ENCODE measurements at regions not wholly inside any gene's neighbourhood (a gene's known extent, or its start where the extent isn't known, plus 50 kb on each side); places are given as distances from the start of the nearest gene placed in this dataset.

DNA sequence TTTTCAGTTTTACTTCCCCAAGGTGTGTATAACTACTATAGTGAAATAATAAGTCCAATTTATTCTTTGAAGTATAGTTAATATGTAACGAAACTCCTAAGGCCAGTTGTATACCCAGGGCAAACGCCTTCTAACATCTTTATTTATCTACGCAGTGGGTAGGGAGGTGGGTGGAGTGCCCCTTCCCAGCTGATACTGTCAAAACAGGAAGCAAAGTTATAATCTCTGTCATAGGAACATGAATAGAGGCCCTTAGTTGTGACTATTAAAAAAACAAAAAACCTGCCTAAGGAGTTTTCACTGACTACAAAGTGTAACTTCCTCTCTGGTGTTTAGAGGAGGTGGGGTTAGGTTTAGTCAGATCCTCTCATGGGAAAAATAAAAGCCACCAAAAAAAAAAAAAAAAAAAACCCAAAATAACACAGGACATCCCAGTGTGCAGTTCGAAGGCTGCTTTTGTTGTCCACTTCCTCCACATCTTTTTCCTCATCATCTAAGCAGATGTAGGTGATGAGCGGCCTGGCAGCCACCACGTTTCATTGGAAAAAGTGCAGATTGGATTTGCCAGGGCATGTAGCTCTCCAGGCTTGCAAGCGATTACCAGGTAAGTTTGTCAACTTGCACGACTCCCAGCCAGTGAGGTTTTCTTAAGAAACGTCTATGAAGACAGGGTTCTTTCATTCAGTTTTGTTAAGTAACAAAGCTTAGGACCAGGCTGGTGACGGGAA lies 58.7 kb downstream of the UTRN start:
- DNase-seq (peak; percentile 57), ATAC-seq (peak; percentile 73)
- Mint-ChIP-seq H3K36me3 (ENCODE audit: low read depth) (peaks cover 23% of the 10 kb centered on the region), H3K27ac (peak overlapping the region; percentile 98), H3K9me3 (peaks cover 2% of the 10 kb centered on the region), H3K4me3 (peak overlapping the region; percentile 88), H3K27me3 (no peaks in the 10 kb centered on the region), H3K4me1 (ENCODE audit: low read depth) (peaks cover 64% of the 10 kb centered on the region)
- ChIA-PET CTCF (interaction anchor here (0.9 kb wide), 1 partner anchor 10 kb away, joined by 3 read pairs; no protein-coding TSS in a partner anchor), POLR2A (interaction anchor here (1.2 to 2.5 kb wide), 4 partner anchors 9 to 48 kb away, joined by 4 to 12 read pairs (median 7); no protein-coding TSS in a partner anchor)
- intact Hi-C loops (cut with micrococcal nuclease): loop anchor here (1.0 to 10.0 kb wide), 2 partner anchors 10 to 121 kb away; no protein-coding TSS in a partner anchor
- TF ChIP-seq, protein P1, sequence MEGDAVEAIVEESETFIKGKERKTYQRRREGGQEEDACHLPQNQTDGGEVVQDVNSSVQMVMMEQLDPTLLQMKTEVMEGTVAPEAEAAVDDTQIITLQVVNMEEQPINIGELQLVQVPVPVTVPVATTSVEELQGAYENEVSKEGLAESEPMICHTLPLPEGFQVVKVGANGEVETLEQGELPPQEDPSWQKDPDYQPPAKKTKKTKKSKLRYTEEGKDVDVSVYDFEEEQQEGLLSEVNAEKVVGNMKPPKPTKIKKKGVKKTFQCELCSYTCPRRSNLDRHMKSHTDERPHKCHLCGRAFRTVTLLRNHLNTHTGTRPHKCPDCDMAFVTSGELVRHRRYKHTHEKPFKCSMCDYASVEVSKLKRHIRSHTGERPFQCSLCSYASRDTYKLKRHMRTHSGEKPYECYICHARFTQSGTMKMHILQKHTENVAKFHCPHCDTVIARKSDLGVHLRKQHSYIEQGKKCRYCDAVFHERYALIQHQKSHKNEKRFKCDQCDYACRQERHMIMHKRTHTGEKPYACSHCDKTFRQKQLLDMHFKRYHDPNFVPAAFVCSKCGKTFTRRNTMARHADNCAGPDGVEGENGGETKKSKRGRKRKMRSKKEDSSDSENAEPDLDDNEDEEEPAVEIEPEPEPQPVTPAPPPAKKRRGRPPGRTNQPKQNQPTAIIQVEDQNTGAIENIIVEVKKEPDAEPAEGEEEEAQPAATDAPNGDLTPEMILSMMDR (IDR thresholded peaks at IDR 0.05): no peak

DNA sequence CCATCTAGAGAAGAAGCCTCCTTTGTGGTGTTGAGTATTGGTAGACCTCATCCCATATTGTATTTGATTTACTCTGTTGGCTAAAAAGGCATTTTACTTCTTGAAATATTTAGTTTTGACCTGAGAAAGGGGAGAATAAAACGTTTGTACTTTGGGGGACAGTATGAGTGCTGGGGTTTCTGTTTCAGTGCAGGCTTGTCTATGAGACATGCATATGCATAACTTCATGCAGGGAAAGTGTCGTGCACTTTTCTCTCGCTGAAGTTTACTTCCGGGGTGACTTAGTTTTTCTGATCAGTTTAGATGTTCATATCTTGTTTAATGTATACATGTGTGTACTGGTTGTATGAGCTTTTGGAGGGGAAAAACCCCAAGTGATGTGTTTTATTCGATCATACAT lies 59.5 kb downstream of the UTRN start:
- peaks cover 2% of the 10 kb centered on the region for H3K9me3 Mint-ChIP-seq
- H3K4me3 Mint-ChIP-seq: peak overlapping the region; percentile 88
- intact Hi-C loops (cut with micrococcal nuclease): loop anchor here (10.0 kb wide), 1 partner anchor 120 kb away; no protein-coding TSS in a partner anchor
- peaks cover 25% of the 10 kb centered on the region for H3K36me3 Mint-ChIP-seq (ENCODE audit: low read depth)
- H3K27me3 Mint-ChIP-seq: no peaks in the 10 kb centered on the region
- DNase-seq (peak; percentile 63), ATAC-seq (peak; percentile 65)
- CTCF ChIA-PET: no interaction called here
- peak overlapping the region; percentile 98 for H3K27ac Mint-ChIP-seq
- H3K4me1 Mint-ChIP-seq (ENCODE audit: low read depth): peaks cover 65% of the 10 kb centered on the region
- POLR2A ChIA-PET: interaction anchor here (0.6 to 2.5 kb wide), 5 partner anchors 8 to 39 kb away, joined by 3 to 9 read pairs (median 5); no protein-coding TSS in a partner anchor
- TF ChIP-seq, protein P1 (IDR thresholded peaks at IDR 0.05): no peak

DNA sequence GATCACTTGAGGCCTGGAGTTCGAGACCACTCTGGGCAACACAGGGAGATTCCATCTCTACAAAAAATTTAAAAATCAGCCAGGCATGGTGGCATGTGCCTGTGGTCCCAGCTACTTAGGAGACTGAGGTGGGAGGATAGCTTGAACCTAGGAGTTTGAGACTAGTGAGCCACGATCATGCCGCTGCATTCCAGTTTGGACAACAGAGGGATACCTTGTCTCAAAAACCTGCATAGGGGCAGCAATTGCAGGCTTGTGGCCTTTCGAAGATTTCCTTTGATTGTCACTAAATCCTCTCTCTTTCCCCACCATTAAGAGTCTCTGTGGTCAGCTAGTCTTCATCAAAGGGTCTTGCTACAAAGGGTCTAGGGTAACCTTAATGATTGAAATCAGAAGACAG lies 60.3 kb downstream of the UTRN start:
- Mint-ChIP-seq H3K36me3 (ENCODE audit: low read depth) (peaks cover 26% of the 10 kb centered on the region), H3K9me3 (peaks cover 2% of the 10 kb centered on the region)
- CTCF ChIA-PET: no interaction called here

DNA sequence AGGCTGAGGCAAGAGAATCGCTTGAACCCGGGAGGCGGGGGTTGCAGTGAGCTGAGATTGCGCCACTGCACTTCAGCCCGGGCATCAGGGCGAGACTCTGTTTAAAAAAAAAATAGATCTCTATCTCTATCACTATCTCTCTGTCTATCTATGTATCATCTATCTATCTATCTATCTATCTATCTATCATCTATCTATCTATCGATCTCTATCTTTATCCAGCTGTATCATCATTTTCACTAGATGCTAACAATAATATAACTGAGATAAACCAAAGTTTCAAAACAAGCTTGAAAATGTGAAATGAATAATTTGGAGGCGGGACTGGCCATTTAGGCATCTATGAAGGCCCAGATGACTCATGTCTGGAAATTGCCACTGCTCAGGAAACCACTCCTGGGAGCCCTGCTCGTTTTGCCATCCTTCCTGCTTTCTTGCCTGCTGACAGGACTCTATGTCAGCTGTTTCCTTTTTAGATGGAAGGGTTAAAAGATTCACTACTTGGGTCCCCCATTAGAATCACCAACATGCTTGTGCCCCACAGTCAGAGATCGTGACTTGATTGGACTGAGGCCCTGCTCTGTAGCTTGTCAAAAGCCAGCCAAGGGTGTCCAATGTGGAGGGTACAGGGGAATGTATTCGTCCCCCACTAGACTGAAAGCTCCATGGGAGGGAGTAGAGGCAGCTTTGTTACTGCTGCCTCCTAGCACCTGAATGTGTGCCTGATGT lies 61.7 kb downstream of the UTRN start:
- CTCF ChIA-PET: interaction anchor here (1.2 to 1.5 kb wide), 2 partner anchors 17 to 130 kb away, joined by 3 to 4 read pairs; no protein-coding TSS in a partner anchor
- H3K4me1 Mint-ChIP-seq (ENCODE audit: low read depth): peaks cover 72% of the 10 kb centered on the region
- intact Hi-C loops (cut with micrococcal nuclease): loop anchor here (10.0 kb wide), 1 partner anchor 118 kb away; no protein-coding TSS in a partner anchor
- peak overlapping the region; percentile 90 for H3K27ac Mint-ChIP-seq
- H3K9me3 Mint-ChIP-seq: peaks cover 2% of the 10 kb centered on the region
- DNase-seq (no peak), ATAC-seq (no peak)
- H3K4me3 Mint-ChIP-seq: peak overlapping the region; percentile 50
- peaks cover 26% of the 10 kb centered on the region for H3K36me3 Mint-ChIP-seq (ENCODE audit: low read depth)
- POLR2A ChIA-PET: interaction anchor here (0.7 kb wide), 1 partner anchor 8 kb away, joined by 3 read pairs; no protein-coding TSS in a partner anchor
- TF ChIP-seq, protein P1 (IDR thresholded peaks at IDR 0.05): no peak
- H3K27me3 Mint-ChIP-seq: no peaks in the 10 kb centered on the region

More for the DNA sequence above, 60.3 kb downstream of the UTRN start:
- Mint-ChIP-seq H3K4me3 (peak overlapping the region; percentile 88), H3K27me3 (no peaks in the 10 kb centered on the region), H3K27ac (peak overlapping the region; percentile 98), H3K4me1 (ENCODE audit: low read depth) (peaks cover 70% of the 10 kb centered on the region)
- TF ChIP-seq, protein P1 (IDR thresholded peaks at IDR 0.05): no peak
- POLR2A ChIA-PET: interaction anchor here (1.3 to 2.5 kb wide), 3 partner anchors 9 to 40 kb away, joined by 4 to 9 read pairs (median 5); no protein-coding TSS in a partner anchor
- intact Hi-C loops (cut with micrococcal nuclease): loop anchor here (10.0 kb wide), 1 partner anchor 119 kb away; no protein-coding TSS in a partner anchor
- ATAC-seq (no peak), DNase-seq (no peak)
